Esophagus muscularis mucosa (tissue), 4 donors: ENCODE measurements at regions not wholly inside any gene's neighbourhood (a gene's known extent, or its start where the extent isn't known, plus 50 kb on each side); places are given as distances from the start of the nearest gene placed in this dataset.

Source experiments
- DNase-seq: peaks from one replicate; pipeline ENCODE4 v3.0.0-alpha.2; 2017; ENCODE audit errors: extremely low spot score
- H3K27ac ChIP-seq, 4 donors: fragments of 200-600 bp; sonication (generic); replicated peaks in 1 of 4; 1 replicate in 3 of 4; 2 replicates in 1 of 4; pipeline ENCODE4 v1.5.1; 2016 to 2019; ENCODE audit warnings: mild to moderate bottlenecking in 1 of 4
- H3K27me3 ChIP-seq, 4 donors: fragments of 200-600 bp; sonication (generic); one replicate each; pipeline versions ENCODE4 v1.5.1 to v1.6.0; 2016 to 2019
- H3K36me3 ChIP-seq, 4 donors: fragments of 200-600 bp; sonication (generic); one replicate each; pipeline ENCODE4 v1.5.1; 2016 to 2019
- H3K4me1 ChIP-seq, 4 donors: fragments of 200-600 bp; sonication (generic); one replicate each; pipeline ENCODE4 v1.5.1; 2016 to 2019
- H3K4me3 ChIP-seq, 4 donors: fragments of 200-600 bp; sonication (generic); 1 replicate in 2 of 4; 2 replicates in 2 of 4; pipeline ENCODE4 v1.5.1; 2016 to 2019; ENCODE audit warnings: mild to moderate bottlenecking in 4 of 4, moderate library complexity in 1 of 4
- H3K9me3 ChIP-seq, 4 donors: fragments of 200-600 bp; sonication (generic); 1 replicate in 3 of 4; 2 replicates in 1 of 4; pipeline ENCODE4 v1.5.1; 2016 to 2019
- EP300 ChIP-seq: sonication (generic); formaldehyde crosslinking; IDR thresholded peaks from one replicate; pipeline ENCODE4 v1.6.1; 2017; ENCODE audit warnings: antibody characterized with exemption
- POLR2A ChIP-seq: fragments of 450-650 bp; IDR thresholded peaks from one replicate; pipeline ENCODE4 v1.6.1; 2017; ENCODE audit warnings: antibody characterized with exemption, moderate library complexity, mild to moderate bottlenecking, low read depth
- POLR2AphosphoS5 ChIP-seq, 2 donors: sonication (generic); formaldehyde crosslinking; IDR thresholded peaks; one replicate each; pipeline ENCODE4 v1.6.1; 2017; ENCODE audit warnings: antibody characterized with exemption in 2 of 2
- WGBS: methylation state at CpG from one replicate; pipeline ENCODE4 v1.1.5; 2018; 5-methylcytosine and 5-hydroxymethylcytosine counted together
- intact Hi-C: fragments of 100-400 bp; cut with DNase I; formaldehyde crosslinking; loops from one replicate; pipeline ENCODE4 v1.15.1; 2023
- small RNA-seq, 3 donors: library from RNA; depleted of rRNA; stranded (forward); fragments of <200 nt; gene quantifications; one replicate each; pipeline ENCODE3, GENCODE V24; 2016
- TF ChIP-seq, protein P1 (sequence below), 3 experiments: fragments of 200-600 bp in 2 of 3; fragments of 450-650 bp in 1 of 3; sonication (generic) in 2 of 3; IDR thresholded peaks; one replicate each; pipeline ENCODE4 v1.5.1; 2017 to 2019; ENCODE audit warnings: antibody characterized with exemption in 3 of 3, mild to moderate bottlenecking in 2 of 3, moderate library complexity in 1 of 3

DNA sequence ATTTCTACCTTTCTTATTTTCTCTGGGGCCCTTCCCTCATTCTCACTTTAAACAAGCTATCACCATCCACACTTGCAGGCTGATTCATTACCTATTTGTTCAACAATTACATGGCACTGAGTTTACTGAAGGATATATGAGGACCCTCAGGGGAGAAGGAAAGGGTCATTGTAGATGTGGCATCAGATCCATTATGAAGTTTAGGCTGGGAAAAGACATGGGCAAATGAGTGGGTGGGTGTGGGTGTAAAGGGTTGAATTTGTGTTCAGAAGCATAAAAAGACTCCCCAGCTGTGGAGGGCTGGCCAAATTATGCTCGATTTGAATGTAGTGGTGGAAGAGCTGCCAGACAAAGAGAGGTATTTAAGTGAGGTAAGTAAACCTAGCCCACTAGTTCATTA lies 55.9 kb upstream of the MTAP start:
- Histone ChIP-seq H3K4me1 (no peaks in the 10 kb centered on the region), H3K36me3 (no peaks in the 10 kb centered on the region), H3K4me3 (no peak overlapping the region), H3K27ac (no peak overlapping the region), H3K9me3 (no peaks in the 10 kb centered on the region), H3K27me3 (no peaks in the 10 kb centered on the region)
- WGBS = 27% methylated on average over 1 of the region's 1 CpG
- TF ChIP-seq POLR2AphosphoS5 (IDR thresholded peaks at IDR 0.05) (no peak), EP300 (no peak)
- TF ChIP-seq, protein P1, sequence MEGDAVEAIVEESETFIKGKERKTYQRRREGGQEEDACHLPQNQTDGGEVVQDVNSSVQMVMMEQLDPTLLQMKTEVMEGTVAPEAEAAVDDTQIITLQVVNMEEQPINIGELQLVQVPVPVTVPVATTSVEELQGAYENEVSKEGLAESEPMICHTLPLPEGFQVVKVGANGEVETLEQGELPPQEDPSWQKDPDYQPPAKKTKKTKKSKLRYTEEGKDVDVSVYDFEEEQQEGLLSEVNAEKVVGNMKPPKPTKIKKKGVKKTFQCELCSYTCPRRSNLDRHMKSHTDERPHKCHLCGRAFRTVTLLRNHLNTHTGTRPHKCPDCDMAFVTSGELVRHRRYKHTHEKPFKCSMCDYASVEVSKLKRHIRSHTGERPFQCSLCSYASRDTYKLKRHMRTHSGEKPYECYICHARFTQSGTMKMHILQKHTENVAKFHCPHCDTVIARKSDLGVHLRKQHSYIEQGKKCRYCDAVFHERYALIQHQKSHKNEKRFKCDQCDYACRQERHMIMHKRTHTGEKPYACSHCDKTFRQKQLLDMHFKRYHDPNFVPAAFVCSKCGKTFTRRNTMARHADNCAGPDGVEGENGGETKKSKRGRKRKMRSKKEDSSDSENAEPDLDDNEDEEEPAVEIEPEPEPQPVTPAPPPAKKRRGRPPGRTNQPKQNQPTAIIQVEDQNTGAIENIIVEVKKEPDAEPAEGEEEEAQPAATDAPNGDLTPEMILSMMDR (IDR thresholded peaks at IDR 0.05) = no peak
- DNase-seq = no peak
- intact Hi-C loops = no loop called here

DNA sequence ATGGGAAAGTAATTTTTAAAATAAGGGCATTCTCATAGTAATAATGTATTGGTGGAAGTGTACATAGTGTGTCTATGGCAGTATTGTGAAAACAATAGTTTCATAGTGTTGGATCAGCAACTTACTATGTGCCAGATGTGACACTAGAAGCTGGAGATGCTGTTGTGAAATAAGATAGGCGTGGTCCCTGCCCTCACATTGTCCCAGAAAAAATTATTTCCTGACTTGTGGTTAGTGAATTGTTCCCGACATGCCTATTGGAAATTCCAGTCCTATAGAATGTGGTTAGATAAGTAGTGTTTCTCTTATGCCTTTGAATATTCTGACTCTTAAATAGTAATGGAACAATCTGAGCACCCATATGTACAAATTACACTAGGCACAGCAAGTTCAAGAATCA lies 55.3 kb upstream of the MTAP start:
- no peaks in the 10 kb centered on the region for H3K4me1 ChIP-seq
- no peak overlapping the region for H3K4me3 ChIP-seq
- H3K27ac ChIP-seq = no peak overlapping the region
- intact Hi-C loops = no loop called here
- no peaks in the 10 kb centered on the region for H3K27me3 ChIP-seq
- WGBS = 39% methylated on average over 2 of the region's 2 CpGs
- DNase-seq = no peak
- H3K36me3 ChIP-seq = no peaks in the 10 kb centered on the region
- no peaks in the 10 kb centered on the region for H3K9me3 ChIP-seq
- TF ChIP-seq EP300 (no peak), POLR2A (no peak), POLR2AphosphoS5 (IDR thresholded peaks at IDR 0.05) (no peak)
- TF ChIP-seq, protein P1 (IDR thresholded peaks at IDR 0.05) = no peak

DNA sequence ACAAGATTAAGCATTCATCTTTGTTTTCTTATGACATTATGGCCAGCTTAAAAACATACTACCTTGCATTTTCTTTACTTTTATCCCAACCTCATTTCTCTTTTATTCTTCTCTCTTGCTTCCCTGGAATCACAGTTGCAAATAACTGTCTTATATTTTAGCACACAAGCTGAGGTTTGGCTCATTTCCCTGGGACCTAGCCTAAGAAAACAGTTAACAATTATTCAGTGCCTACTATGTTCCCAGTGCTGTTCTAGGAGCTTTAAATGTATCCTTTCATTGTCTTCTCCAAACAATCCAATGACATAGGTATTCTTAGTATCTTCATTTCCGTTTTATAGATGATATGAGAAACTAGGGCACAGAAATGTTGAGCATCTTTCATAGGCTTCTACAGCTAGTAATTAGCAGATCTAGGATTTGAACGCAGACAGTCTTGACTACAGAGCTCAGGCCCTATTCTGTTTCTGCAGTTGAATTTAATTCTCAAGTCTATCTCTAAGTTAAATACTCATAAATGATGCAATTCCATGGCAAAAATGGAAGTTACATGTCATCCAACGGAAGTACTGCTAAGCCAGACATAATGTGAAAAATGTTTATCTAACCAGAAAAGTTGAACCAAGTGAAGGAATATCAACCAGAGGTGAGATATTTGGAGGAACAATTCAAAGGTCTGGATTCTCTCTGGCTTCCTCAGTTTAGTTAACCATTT lies 52.3 kb upstream of the MTAP start:
- Histone ChIP-seq H3K36me3 (no peaks in the 10 kb centered on the region), H3K4me3 (no peak overlapping the region), H3K27me3 (no peaks in the 10 kb centered on the region), H3K9me3 (no peaks in the 10 kb centered on the region), H3K4me1 (no peaks in the 10 kb centered on the region), H3K27ac (no peak overlapping the region)
- TF ChIP-seq POLR2A (no peak), EP300 (no peak), POLR2AphosphoS5 (IDR thresholded peaks at IDR 0.05) (no peak)
- intact Hi-C loops = no loop called here
- DNase-seq = no peak
- WGBS = 51% methylated on average over 3 of the region's 3 CpGs

DNA sequence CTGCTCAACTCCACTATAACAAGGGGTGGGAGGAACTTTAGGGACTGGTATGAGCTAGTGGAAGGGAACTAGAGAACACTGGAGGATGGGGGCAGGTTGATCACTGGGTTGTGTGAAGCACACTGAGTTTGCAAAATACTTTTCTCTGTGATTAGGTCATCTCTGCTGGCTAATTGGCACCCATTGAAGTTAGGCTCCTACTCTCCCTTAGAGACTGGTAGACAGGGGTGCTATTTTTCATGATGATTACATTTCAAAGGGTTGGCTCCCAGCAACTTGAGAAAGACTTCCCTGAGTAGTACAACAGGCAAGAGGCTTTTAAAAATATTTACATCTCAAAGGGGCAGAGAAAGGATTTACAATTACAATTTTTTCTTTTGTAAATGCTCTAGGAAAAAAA lies 50.4 kb upstream of the MTAP start:
- Histone ChIP-seq H3K4me1 (no peaks in the 10 kb centered on the region), H3K27me3 (no peaks in the 10 kb centered on the region), H3K4me3 (no peak overlapping the region), H3K9me3 (no peaks in the 10 kb centered on the region), H3K27ac (no peak overlapping the region), H3K36me3 (no peaks in the 10 kb centered on the region)
- TF ChIP-seq, protein P1 (IDR thresholded peaks at IDR 0.05) = no peak
- no peak for TF ChIP-seq POLR2AphosphoS5 (IDR thresholded peaks at IDR 0.05)
- TF ChIP-seq EP300 = no peak
- TF ChIP-seq POLR2A = no peak
- intact Hi-C loops = no loop called here
- no peak for DNase-seq

Small RNA genes lying in the stretch of these regions (small RNA-seq; reads per million reads assigned to genes)
- 0 reads per million in 3 donors for gene RN7SL151P
